H1 (cell line): ENCODE measurements at regions not wholly inside any gene's neighbourhood (a gene's known extent, or its start where the extent isn't known, plus 50 kb on each side); places are given as distances from the start of the nearest gene placed in this dataset.
A peak's percentile ranks its signal among the peaks of the same experiment; 100 is the strongest.

Experiments
- CTCF ChIA-PET: fragments of 300-600 bp; sonication (Branson Sonifier 250); formaldehyde crosslinking; loops from one replicate; lab custom pipeline; 2021; ENCODE audit not compliant: partially characterized antibody; lab: Charles Lee
- POLR2A ChIA-PET: fragments of 300-600 bp; sonication (Branson Sonifier 250); formaldehyde crosslinking; loops from one replicate; lab custom pipeline; 2021; ENCODE audit warnings: inconsistent platforms; ENCODE audit not compliant: partially characterized antibody; lab: Charles Lee
- DNase-seq, 2 experiments: peaks; one replicate each; pipeline versions ENCODE4 v3.0.0 to v3.0.0-alpha.2; 2010 to 2022; ENCODE audit warnings: low spot score in 2 of 2, low read depth in 1 of 2, mixed read lengths in 1 of 2
- FAIRE-seq: peaks from 2 replicates; lab custom pipeline; 2011; peaks lifted over from hg19 to GRCh38; lab: Jason Lieb, UNC
- H2AFZ ChIP-seq: 2 replicates; pipeline ENCODE4 v1.8.1; 2012; ENCODE audit warnings: low read length, inconsistent platforms
- H2AK5ac ChIP-seq: 2 replicates; pipeline ENCODE4 v1.6.1; 2013; ENCODE audit warnings: low read depth, low read length
- H2BK120ac ChIP-seq: replicated peaks from 2 replicates; pipeline ENCODE3; 2013; ENCODE audit warnings: low read depth, low read length, inconsistent platforms
- H2BK12ac ChIP-seq: 2 replicates; pipeline ENCODE4 v1.6.1; 2013; ENCODE audit warnings: low read depth, low read length
- H2BK15ac ChIP-seq: 2 replicates; pipeline ENCODE4 v1.6.1; 2013; ENCODE audit warnings: low read length
- H2BK20ac ChIP-seq: 2 replicates; pipeline ENCODE4 v1.6.1; 2013; ENCODE audit warnings: low read length
- H2BK5ac ChIP-seq: 2 replicates; pipeline ENCODE4 v1.6.1; 2013; ENCODE audit warnings: low read depth, low read length
- H3K14ac ChIP-seq: 2 replicates; pipeline ENCODE4 v1.6.1; 2013; ENCODE audit warnings: inconsistent platforms; ENCODE audit not compliant: insufficient read length
- H3K18ac ChIP-seq: 2 replicates; pipeline ENCODE4 v1.6.1; 2013; ENCODE audit warnings: low read length; ENCODE audit errors: extremely low read depth
- H3K23ac ChIP-seq: 2 replicates; pipeline ENCODE4 v1.6.1; 2013; ENCODE audit warnings: inconsistent platforms; ENCODE audit not compliant: insufficient read length
- H3K23me2 ChIP-seq: 2 replicates; pipeline ENCODE4 v1.6.1; 2013; ENCODE audit warnings: low read depth, low read length
- H3K27ac ChIP-seq: 2 replicates; pipeline ENCODE4 v1.6.1; 2011; ENCODE audit warnings: low read depth, low read length, inconsistent platforms
- H3K27me3 ChIP-seq, 4 experiments: replicated peaks in 1 of 4; 1 replicate in 1 of 4; 2 replicates in 3 of 4; pipeline versions ENCODE4 v1.6.1 to v1.8.1; 2011 to 2013; ENCODE audit warnings: low read length in 3 of 4, mild to moderate bottlenecking in 3 of 4, inconsistent platforms in 2 of 4, mixed read lengths in 2 of 4, moderate library complexity in 1 of 4; ENCODE audit not compliant: control insufficient read depth in 3 of 4, insufficient read depth in 3 of 4; ENCODE audit errors: extremely low read depth in 1 of 4
- H3K36me3 ChIP-seq, 4 experiments: 2 replicates each; pipeline versions ENCODE4 v1.6.1 to v1.8.1; 2011 to 2013; ENCODE audit warnings: mild to moderate bottlenecking in 4 of 4, low read length in 3 of 4, moderate library complexity in 2 of 4, control low read depth in 1 of 4, inconsistent platforms in 1 of 4; ENCODE audit not compliant: insufficient read depth in 4 of 4, control insufficient read depth in 2 of 4
- H3K4ac ChIP-seq: replicated peaks from 2 replicates; pipeline ENCODE3; 2013; ENCODE audit warnings: low read length, low read depth, mixed read lengths, inconsistent platforms; ENCODE audit not compliant: insufficient read length
- H3K4me1 ChIP-seq, 4 experiments: replicated peaks in 1 of 4; 1 replicate in 1 of 4; 2 replicates in 3 of 4; pipeline versions ENCODE4 v1.6.1 to v1.8.1; 2011 to 2013; ENCODE audit warnings: low read length in 3 of 4, inconsistent platforms in 2 of 4, mixed read lengths in 1 of 4; ENCODE audit not compliant: insufficient read depth in 4 of 4, control insufficient read depth in 3 of 4
- H3K4me2 ChIP-seq, 2 experiments: 2 replicates each; pipeline versions ENCODE4 v1.6.1 to v1.8.1; 2011 to 2013; ENCODE audit warnings: low read depth in 2 of 2, low read length in 2 of 2, control low read depth in 1 of 2, inconsistent platforms in 1 of 2, mild to moderate bottlenecking in 1 of 2; ENCODE audit not compliant: insufficient read depth in 1 of 2
- H3K4me3 ChIP-seq, 4 experiments: fragments of 200-600, 300-600 bp in 1 of 4; sonication (generic), shearing (Covaris generic), sonication (Bioruptor Twin) in 1 of 4; 2 replicates each; pipeline versions ENCODE4 v1.5.1 to v1.8.1; 2011 to 2016; ENCODE audit warnings: low read length in 4 of 4, low read depth in 3 of 4, control low read depth in 2 of 4, inconsistent platforms in 2 of 4, mild to moderate bottlenecking in 2 of 4, mixed read lengths in 1 of 4, moderate library complexity in 1 of 4; ENCODE audit not compliant: insufficient read depth in 2 of 4; ENCODE audit errors: extremely low read depth in 1 of 4
- H3K56ac ChIP-seq: replicated peaks from 2 replicates; pipeline ENCODE3; 2013; ENCODE audit warnings: low read depth, mild to moderate bottlenecking, mixed read lengths, low read length, inconsistent platforms; ENCODE audit not compliant: insufficient read length
- H3K79me1 ChIP-seq: 2 replicates; pipeline ENCODE4 v1.6.1; 2013; ENCODE audit warnings: low read depth, low read length, control low read depth
- H3K79me2 ChIP-seq, 2 experiments: 2 replicates each; pipeline versions ENCODE4 v1.6.1 to v1.8.1; 2012 to 2013; ENCODE audit warnings: low read length in 2 of 2, mild to moderate bottlenecking in 2 of 2, inconsistent platforms in 1 of 2; ENCODE audit not compliant: insufficient read depth in 2 of 2, control insufficient read depth in 1 of 2
- H3K9ac ChIP-seq, 4 experiments: replicated peaks in 1 of 4; 1 replicate in 1 of 4; 2 replicates in 3 of 4; pipeline versions ENCODE4 v1.6.1 to v1.8.1; 2011 to 2013; ENCODE audit warnings: low read depth in 3 of 4, low read length in 3 of 4, control low read depth in 2 of 4, mild to moderate bottlenecking in 2 of 4, moderate library complexity in 2 of 4, inconsistent platforms in 1 of 4; ENCODE audit errors: extremely low read depth in 1 of 4
- H3K9me3 ChIP-seq, 2 experiments: 2 replicates each; pipeline versions ENCODE4 v1.6.1 to v1.8.1; 2012 to 2013; ENCODE audit warnings: mild to moderate bottlenecking in 2 of 2, moderate library complexity in 2 of 2, control low read depth in 1 of 2, inconsistent platforms in 1 of 2, low read depth in 1 of 2, low read length in 1 of 2, mixed read lengths in 1 of 2; ENCODE audit not compliant: insufficient read depth in 2 of 2
- H4K20me1 ChIP-seq, 2 experiments: replicated peaks in 1 of 2; 2 replicates each; pipeline versions ENCODE3 to v1.8.1; 2011 to 2013; ENCODE audit warnings: inconsistent platforms in 2 of 2, low read length in 2 of 2, mild to moderate bottlenecking in 1 of 2; ENCODE audit not compliant: insufficient read depth in 2 of 2, control insufficient read depth in 1 of 2
- H4K5ac ChIP-seq: 2 replicates; pipeline ENCODE4 v1.6.1; 2013; ENCODE audit warnings: low read length, low read depth, mixed read lengths, inconsistent platforms; ENCODE audit not compliant: insufficient read length
- H4K8ac ChIP-seq: 2 replicates; pipeline ENCODE4 v1.8.0; 2013; ENCODE audit warnings: mild to moderate bottlenecking, moderate library complexity, low read length, inconsistent platforms; ENCODE audit not compliant: insufficient read depth; ENCODE audit errors: extremely low read depth
- H4K91ac ChIP-seq: replicated peaks from 2 replicates; pipeline ENCODE3; 2013; ENCODE audit warnings: low read length, mixed read lengths, inconsistent platforms; ENCODE audit not compliant: insufficient read length
- CBX8 ChIP-seq: fragments of 300-800, 300-1000 bp; sonication (generic); IDR thresholded peaks from 2 replicates; pipeline ENCODE4 v1.7.1; 2016; ENCODE audit warnings: low read depth, low read length, borderline replicate concordance
- CHD2 ChIP-seq: IDR thresholded peaks from 2 replicates; pipeline ENCODE4 v1.6.1; 2012; ENCODE audit warnings: low read length, improper control_type of control experiment
- EGR1 ChIP-seq: IDR thresholded peaks from 2 replicates; pipeline ENCODE4 v1.6.1; 2011; ENCODE audit warnings: low read depth, low read length, borderline replicate concordance
- GABPA ChIP-seq: IDR thresholded peaks from 2 replicates; pipeline ENCODE4 v1.6.1; 2011; ENCODE audit warnings: mild to moderate bottlenecking, low read length, moderate library complexity, borderline replicate concordance; ENCODE audit not compliant: insufficient read depth
- KDM1A ChIP-seq: fragments of 200-600, 300-600 bp; sonication (generic); IDR thresholded peaks from 2 replicates; pipeline ENCODE4 v1.7.1; 2016; ENCODE audit warnings: mild to moderate bottlenecking, low read length, borderline replicate concordance
- WGBS, 2 experiments: shearing (Covaris generic) in 1 of 2; methylation state at CpG; one replicate each; pipeline versions ENCODE4 v1.1.6 to v1.1.7; 2013 to 2015; ENCODE audit warnings: low lambda C conversion rate in 2 of 2, mixed read lengths in 2 of 2, inconsistent platforms in 1 of 2, low coverage in 1 of 2, missing lambda C conversion rate in 1 of 2; ENCODE audit not compliant: insufficient replicate concordance in 2 of 2, insufficient coverage in 1 of 2, insufficient read length in 1 of 2; ENCODE audit errors: extremely low coverage in 1 of 2, missing lambda C conversion rate in 1 of 2; 5-methylcytosine and 5-hydroxymethylcytosine counted together

DNA sequence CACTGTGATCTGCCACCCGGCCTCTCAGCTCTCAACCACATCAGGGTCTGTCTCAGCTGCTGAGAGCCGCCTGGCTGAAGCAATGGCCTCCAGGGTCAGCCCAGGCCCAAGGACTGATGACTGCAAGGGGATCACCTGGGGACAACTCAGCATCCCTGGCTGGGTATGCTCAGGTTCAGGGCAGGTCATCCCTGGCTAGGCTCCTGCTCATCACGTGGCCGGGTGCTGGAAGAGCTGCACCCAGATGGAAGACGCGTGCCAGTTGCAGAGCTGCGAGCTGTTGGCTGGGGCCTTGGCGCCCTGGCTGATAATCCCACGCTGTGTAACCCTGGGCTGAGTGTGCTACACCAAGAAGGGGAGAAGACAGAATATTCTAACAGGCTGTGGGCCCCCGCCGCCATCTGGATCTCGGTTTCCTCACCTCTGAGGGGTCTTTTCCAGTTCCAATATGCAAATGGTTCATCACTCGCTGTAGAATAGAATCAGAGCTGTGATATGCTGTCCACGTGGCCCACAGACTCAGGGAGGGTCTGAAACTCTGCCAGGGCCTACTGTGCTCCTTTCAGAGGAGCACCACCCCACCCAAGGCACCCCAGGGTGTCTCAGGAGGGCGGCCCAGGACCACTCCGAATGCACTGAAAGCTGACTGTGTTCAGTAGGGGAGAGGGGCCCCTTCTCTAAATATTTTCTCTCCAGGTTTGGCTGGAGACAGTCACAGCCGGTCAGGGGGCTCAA lies 338.8 kb downstream of the BCOR start:
- Histone ChIP-seq H3K4ac (peak overlapping the region; percentile 38), H3K4me2 (no peak overlapping the region), H3K79me1 (no peaks in the 10 kb centered on the region), H4K20me1 (no peaks in the 10 kb centered on the region), H4K8ac (no peak overlapping the region), H2BK20ac (0 out of 2 replicates have a peak overlapping the region, but pooled peaks have one; percentile 18), H3K9ac (no peak overlapping the region), H3K56ac (no peak overlapping the region), H4K5ac (no peak overlapping the region), H4K91ac (peak overlapping the region; percentile 85), H3K36me3 (no peaks in the 10 kb centered on the region), H3K79me2 (no peaks in the 10 kb centered on the region), H2BK12ac (peak overlapping the region; percentile 27; the same call in 1 of the 2 replicates), H2AK5ac (no peak overlapping the region), H3K23ac (no peak overlapping the region), H2BK15ac (no peak overlapping the region), H3K27ac (no peak overlapping the region), H3K23me2 (no peaks in the 10 kb centered on the region), H3K27me3 (no peaks in the 10 kb centered on the region), H2AFZ (no peak overlapping the region), H3K4me3 (no peak overlapping the region), H3K9me3 (no peaks in the 10 kb centered on the region), H2BK120ac (no peak overlapping the region)
- POLR2A ChIA-PET: interaction anchor here (1.0 kb wide), 1 partner anchor 70 kb away, joined by 3 read pairs; no protein-coding TSS in a partner anchor
- CTCF ChIA-PET: interaction anchor here (0.7 to 0.9 kb wide), 2 partner anchors 107 to 178 kb away, joined by 3 read pairs; no protein-coding TSS in a partner anchor
- WGBS, 2 experiments: 89% methylated on average over 6 of the region's 17 CpGs; no CpG with 5 or more reads in 1 of the 2 experiments
- DNase-seq: no peak
- TF ChIP-seq EGR1 (no peak), CHD2 (no peak), CBX8 (no peak), KDM1A (no peak), GABPA (no peak)
- TF ChIP-seq, all 59 proteins: peak for 0
- no peak for FAIRE-seq
- no peak overlapping the region for H3K14ac ChIP-seq
- no peak overlapping the region; the same call in 1 of the 2 replicates for H3K18ac ChIP-seq
- no peak overlapping the region for H2BK5ac ChIP-seq
- H3K4me1 ChIP-seq: peaks cover 0 to 10% (median 0%) of the 10 kb centered on the region in 4 experiments; a peak in 2 of 7 replicates
